T-cell (primary cell): ENCODE measurements at regions not wholly inside any gene's neighbourhood (a gene's known extent, or its start where the extent isn't known, plus 50 kb on each side); places are given as distances from the start of the nearest gene placed in this dataset.
"Not testable (repeated sequence)": the region's sequence is repeated elsewhere in the genome, so short reads cannot be mapped to it uniquely, and the experiment has no call there.

Source experiments
- ATAC-seq, 4 experiments: fragments of 200-7000 bp in 3 of 4; fragments of 150-1000 bp in 1 of 4; cut with Tn5 transposase; replicated peaks in 1 of 4; 1 replicate in 3 of 4; 2 replicates in 1 of 4; pipeline ENCODE4 v1.10.0; 2021; ENCODE audit warnings: moderate library complexity in 3 of 4, mild to moderate bottlenecking in 2 of 4, moderate number of reproducible peaks in 1 of 4
- CTCF ChIA-PET, 2 donors: fragments of 300-600 bp; sonication (Branson Sonifier 250); formaldehyde crosslinking; loops; one replicate each; lab custom pipeline; 2022; ENCODE audit warnings: antibody characterized with exemption in 2 of 2; lab: Charles Lee
- POLR2A ChIA-PET, 2 donors: fragments of 300-600 bp; sonication (Branson Sonifier 250); formaldehyde crosslinking; loops; one replicate each; lab custom pipeline; 2022; ENCODE audit warnings: antibody characterized with exemption in 2 of 2; lab: Charles Lee
- DNase-seq, 35 experiments: peaks; one replicate each; pipeline versions ENCODE4 v3.0.0 to v3.0.0-alpha.2; 2013 to 2023
- H3K27ac ChIP-seq: one replicate; pipeline ENCODE4 v1.5.1; 2013; ENCODE audit warnings: low read length
- H3K27me3 ChIP-seq, 2 experiments: replicated peaks in 1 of 2; 1 replicate in 1 of 2; 2 replicates in 1 of 2; pipeline versions ENCODE4 v1.6.1 to v1.7.0; 2013; ENCODE audit warnings: low read length in 1 of 2, mixed read lengths in 1 of 2; ENCODE audit not compliant: control insufficient read depth in 2 of 2, insufficient read depth in 2 of 2; ENCODE audit errors: extremely low read depth in 1 of 2
- H3K36me3 ChIP-seq, 2 donors: 1 replicate in 1 of 2; 2 replicates in 1 of 2; pipeline versions ENCODE4 v1.6.1 to v1.7.0; 2013; ENCODE audit warnings: low read length in 1 of 2; ENCODE audit not compliant: control insufficient read depth in 2 of 2, insufficient read depth in 1 of 2; ENCODE audit errors: extremely low read depth in 1 of 2
- H3K4me1 ChIP-seq, 2 experiments: 1 replicate in 1 of 2; 2 replicates in 1 of 2; pipeline versions ENCODE4 v1.6.1 to v1.7.0; 2013; ENCODE audit warnings: low read length in 2 of 2, mixed read lengths in 1 of 2; ENCODE audit not compliant: insufficient read depth in 2 of 2, control insufficient read depth in 1 of 2; ENCODE audit errors: extremely low read depth in 1 of 2
- H3K4me3 ChIP-seq, 2 donors: 1 replicate in 1 of 2; 2 replicates in 1 of 2; pipeline versions ENCODE4 v1.5.1 to v1.7.0; 2013; ENCODE audit warnings: mild to moderate bottlenecking in 2 of 2, low read length in 1 of 2, moderate library complexity in 1 of 2; ENCODE audit not compliant: control insufficient read depth in 1 of 2; ENCODE audit errors: extremely low read depth in 1 of 2
- H3K9me3 ChIP-seq: 2 replicates; pipeline ENCODE4 v1.7.0; 2013
- H3K27ac Mint-ChIP-seq, 2 donors: one replicate each; pipeline ENCODE4 v1.8.0; 2020 to 2021; ENCODE audit warnings: mild to moderate bottlenecking in 2 of 2, mixed read lengths in 2 of 2
- H3K27me3 Mint-ChIP-seq, 2 donors: one replicate each; pipeline ENCODE4 v1.8.0; 2021 to 2022; ENCODE audit warnings: mixed read lengths in 2 of 2
- H3K36me3 Mint-ChIP-seq: one replicate; pipeline ENCODE4 v1.8.0; 2021; ENCODE audit warnings: mixed read lengths
- H3K4me1 Mint-ChIP-seq, 3 donors: one replicate each; pipeline ENCODE4 v1.8.0; 2020 to 2022; ENCODE audit warnings: mixed read lengths in 3 of 3, mild to moderate bottlenecking in 1 of 3
- H3K4me3 Mint-ChIP-seq, 3 donors: one replicate each; pipeline ENCODE4 v1.8.0; 2020 to 2022; ENCODE audit warnings: mild to moderate bottlenecking in 3 of 3, mixed read lengths in 3 of 3, moderate library complexity in 3 of 3
- H3K9me3 Mint-ChIP-seq, 3 donors: one replicate each; pipeline ENCODE4 v1.8.0; 2020 to 2022; ENCODE audit warnings: mixed read lengths in 3 of 3
- WGBS: methylation state at CpG from one replicate; pipeline ENCODE4 v1.1.5; 2013; ENCODE audit warnings: missing lambda C conversion rate; ENCODE audit not compliant: insufficient coverage; 5-methylcytosine and 5-hydroxymethylcytosine counted together

- Mint-ChIP-seq H3K9me3 (peaks cover 3 to 9% (median 4%) of the 10 kb centered on the region in 3 donors), H3K27me3 (no peaks in the 10 kb centered on the region), H3K36me3 (no peaks in the 10 kb centered on the region), H3K4me1 (no peaks in the 10 kb centered on the region), H3K4me3 (no peak overlapping the region), H3K27ac (no peak overlapping the region)
- no peak overlapping the region for H3K4me3 ChIP-seq
- H3K36me3 ChIP-seq = no peaks in the 10 kb centered on the region
- WGBS = 74% methylated on average over 3 of the region's 5 CpGs
- no peaks in the 10 kb centered on the region for H3K27me3 ChIP-seq
- DNase-seq = no peak
- no peaks in the 10 kb centered on the region for H3K9me3 ChIP-seq
- ChIA-PET CTCF (no interaction called here), POLR2A (interaction anchor here in 1 of 2 donors (0.6 kb wide), 1 partner anchor 195 kb away, joined by 4 read pairs; no protein-coding TSS in a partner anchor)
- no peak for ATAC-seq
- no peak overlapping the region for H3K27ac ChIP-seq
- H3K4me1 ChIP-seq = no peaks in the 10 kb centered on the region
Observed at GRCh38 chr2:21895200-21895599, 771.4 kb downstream of the TDRD15 start.

GRCh38 chr2:21908712-21909380 lies 785.1 kb downstream of the TDRD15 start:
- H3K27ac ChIP-seq, H3K27me3 ChIP-seq, H3K4me1 Mint-ChIP-seq, H3K9me3 ChIP-seq, H3K36me3 Mint-ChIP-seq, H3K27me3 Mint-ChIP-seq, CTCF ChIA-PET, H3K4me1 ChIP-seq, ATAC-seq, POLR2A ChIA-PET, DNase-seq, H3K4me3 Mint-ChIP-seq, H3K4me3 ChIP-seq, H3K27ac Mint-ChIP-seq, H3K36me3 ChIP-seq: not testable (repeated sequence)
- 94% methylated on average over 11 of the region's 26 CpGs for WGBS
- peaks cover 4 to 14% (median 11%) of the 10 kb centered on the region in 3 donors for H3K9me3 Mint-ChIP-seq

GRCh38 chr2:21910832-21911507 lies 787.2 kb downstream of the TDRD15 start:
- Histone ChIP-seq H3K27me3 (no peaks in the 10 kb centered on the region), H3K9me3 (no peaks in the 10 kb centered on the region), H3K4me3 (no peak overlapping the region), H3K4me1 (no peaks in the 10 kb centered on the region), H3K36me3 (no peaks in the 10 kb centered on the region), H3K27ac (no peak overlapping the region)
- no peak overlapping the region for H3K4me3 Mint-ChIP-seq
- POLR2A ChIA-PET = no interaction called here
- DNase-seq (no peak), ATAC-seq (no peak)
- H3K4me1 Mint-ChIP-seq = no peaks in the 10 kb centered on the region
- WGBS = 58% methylated on average over 2 of the region's 6 CpGs
- peaks cover 4 to 17% (median 14%) of the 10 kb centered on the region in 3 donors for H3K9me3 Mint-ChIP-seq
- CTCF ChIA-PET = no interaction called here
- no peaks in the 10 kb centered on the region for H3K27me3 Mint-ChIP-seq
- no peaks in the 10 kb centered on the region for H3K36me3 Mint-ChIP-seq
- no peak overlapping the region for H3K27ac Mint-ChIP-seq

GRCh38 chr2:21912405-21912804 lies 788.6 kb downstream of the TDRD15 start:
- no peaks in the 10 kb centered on the region for H3K27me3 Mint-ChIP-seq
- no peaks in the 10 kb centered on the region for H3K36me3 Mint-ChIP-seq
- no peak overlapping the region for H3K4me3 Mint-ChIP-seq
- DNase-seq (no peak), ATAC-seq (no peak)
- H3K4me3 ChIP-seq = no peak overlapping the region
- no peaks in the 10 kb centered on the region for H3K36me3 ChIP-seq
- WGBS = no CpG with 5 or more reads among the region's 3 CpGs
- no peaks in the 10 kb centered on the region for H3K4me1 ChIP-seq
- H3K9me3 Mint-ChIP-seq = peaks cover 9 to 25% (median 13%) of the 10 kb centered on the region in 3 donors
- H3K9me3 ChIP-seq = no peaks in the 10 kb centered on the region
- no peaks in the 10 kb centered on the region for H3K27me3 ChIP-seq
- CTCF ChIA-PET = no interaction called here
- POLR2A ChIA-PET = no interaction called here
- H3K27ac ChIP-seq = no peak overlapping the region
- no peak overlapping the region for H3K27ac Mint-ChIP-seq
- H3K4me1 Mint-ChIP-seq = no peaks in the 10 kb centered on the region

GRCh38 chr2:21915201-21915600 lies 791.4 kb downstream of the TDRD15 start:
- H3K27ac ChIP-seq = no peak overlapping the region
- Mint-ChIP-seq H3K4me1 (no peaks in the 10 kb centered on the region), H3K27ac (no peak overlapping the region), H3K36me3 (no peaks in the 10 kb centered on the region), H3K4me3 (no peak overlapping the region), H3K27me3 (no peaks in the 10 kb centered on the region), H3K9me3 (peaks cover 9 to 29% (median 13%) of the 10 kb centered on the region in 3 donors)
- no peaks in the 10 kb centered on the region for H3K27me3 ChIP-seq
- ChIA-PET POLR2A (no interaction called here), CTCF (no interaction called here)
- no CpG with 5 or more reads among the region's 1 CpG for WGBS
- no peaks in the 10 kb centered on the region for H3K36me3 ChIP-seq
- H3K4me3 ChIP-seq = no peak overlapping the region
- no peak for DNase-seq
- H3K4me1 ChIP-seq = no peaks in the 10 kb centered on the region
- ATAC-seq = no peak
- no peaks in the 10 kb centered on the region for H3K9me3 ChIP-seq

- Histone ChIP-seq H3K27ac (no peak overlapping the region), H3K27me3 (no peaks in the 10 kb centered on the region), H3K4me3 (no peak overlapping the region), H3K4me1 (no peaks in the 10 kb centered on the region), H3K9me3 (no peaks in the 10 kb centered on the region), H3K36me3 (no peaks in the 10 kb centered on the region)
- ATAC-seq (no peak), DNase-seq (no peak)
- no peaks in the 10 kb centered on the region for H3K4me1 Mint-ChIP-seq
- H3K4me3 Mint-ChIP-seq = no peak overlapping the region
- no peaks in the 10 kb centered on the region for H3K36me3 Mint-ChIP-seq
- 0% methylated on average over 1 of the region's 6 CpGs for WGBS
- peaks cover 5 to 22% (median 8%) of the 10 kb centered on the region in 3 donors for H3K9me3 Mint-ChIP-seq
- ChIA-PET POLR2A (no interaction called here), CTCF (no interaction called here)
- no peak overlapping the region for H3K27ac Mint-ChIP-seq
- no peaks in the 10 kb centered on the region for H3K27me3 Mint-ChIP-seq
Observed at GRCh38 chr2:21916934-21917522, 793.3 kb downstream of the TDRD15 start.
